ENCODE measurements at regions not wholly inside any gene's neighbourhood (a gene's known extent, or its start where the extent isn't known, plus 50 kb on each side); places are given as distances from the start of the nearest gene placed in this dataset.

DNA sequence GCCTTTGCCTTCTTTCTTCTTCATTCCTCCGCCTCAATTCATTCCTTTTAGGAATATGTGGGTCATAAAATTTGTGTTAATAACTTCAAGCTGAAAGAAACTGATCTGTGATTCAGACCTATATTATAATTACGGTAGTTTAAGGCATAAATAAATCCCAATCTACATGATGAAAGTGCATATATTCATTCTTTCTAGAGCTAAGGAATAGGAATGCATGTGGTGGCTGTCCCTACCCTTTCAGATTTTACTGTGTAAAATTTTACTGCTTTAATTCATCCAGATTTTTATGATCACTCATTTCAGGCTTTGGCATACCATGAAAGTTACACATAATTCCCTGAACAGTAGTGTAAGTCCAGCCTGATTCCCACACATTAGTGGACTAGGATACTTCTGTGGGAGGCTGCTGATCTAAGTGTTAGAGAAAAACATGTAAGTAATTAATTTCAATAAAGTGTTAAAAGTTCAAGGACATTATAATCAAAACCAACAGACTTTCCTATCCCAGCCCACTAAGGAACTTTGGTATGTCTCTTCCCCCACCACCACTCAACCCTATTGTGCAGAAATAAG lies 83.1 kb downstream of the HINT1 start:
- TF ChIP-seq EZH2 (IDR thresholded peaks at IDR 0.05): no peak
- TF ChIP-seq, protein P1, sequence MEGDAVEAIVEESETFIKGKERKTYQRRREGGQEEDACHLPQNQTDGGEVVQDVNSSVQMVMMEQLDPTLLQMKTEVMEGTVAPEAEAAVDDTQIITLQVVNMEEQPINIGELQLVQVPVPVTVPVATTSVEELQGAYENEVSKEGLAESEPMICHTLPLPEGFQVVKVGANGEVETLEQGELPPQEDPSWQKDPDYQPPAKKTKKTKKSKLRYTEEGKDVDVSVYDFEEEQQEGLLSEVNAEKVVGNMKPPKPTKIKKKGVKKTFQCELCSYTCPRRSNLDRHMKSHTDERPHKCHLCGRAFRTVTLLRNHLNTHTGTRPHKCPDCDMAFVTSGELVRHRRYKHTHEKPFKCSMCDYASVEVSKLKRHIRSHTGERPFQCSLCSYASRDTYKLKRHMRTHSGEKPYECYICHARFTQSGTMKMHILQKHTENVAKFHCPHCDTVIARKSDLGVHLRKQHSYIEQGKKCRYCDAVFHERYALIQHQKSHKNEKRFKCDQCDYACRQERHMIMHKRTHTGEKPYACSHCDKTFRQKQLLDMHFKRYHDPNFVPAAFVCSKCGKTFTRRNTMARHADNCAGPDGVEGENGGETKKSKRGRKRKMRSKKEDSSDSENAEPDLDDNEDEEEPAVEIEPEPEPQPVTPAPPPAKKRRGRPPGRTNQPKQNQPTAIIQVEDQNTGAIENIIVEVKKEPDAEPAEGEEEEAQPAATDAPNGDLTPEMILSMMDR (IDR thresholded peaks at IDR 0.05): no peak
- TF ChIP-seq EZH2phosphoT487 (IDR thresholded peaks at IDR 0.05): no peak

All from neural progenitor cell (in vitro differentiated cells).